DMS79 (cell line): ENCODE measurements at regions not wholly inside any gene's neighbourhood (a gene's known extent, or its start where the extent isn't known, plus 50 kb on each side); places are given as distances from the start of the nearest gene placed in this dataset.
"Not testable (repeated sequence)": the region's sequence is repeated elsewhere in the genome, so short reads cannot be mapped to it uniquely, and the experiment has no call there.

Experiments
- DNase-seq: peaks from one replicate; lab custom pipeline; 2025; lab: John Stamatoyannopoulos, UW

- no peak for DNase-seq
Measured at GRCh38 chr4:151519728-151520415, 110.9 kb downstream of the FHIP1A start.

DNA sequence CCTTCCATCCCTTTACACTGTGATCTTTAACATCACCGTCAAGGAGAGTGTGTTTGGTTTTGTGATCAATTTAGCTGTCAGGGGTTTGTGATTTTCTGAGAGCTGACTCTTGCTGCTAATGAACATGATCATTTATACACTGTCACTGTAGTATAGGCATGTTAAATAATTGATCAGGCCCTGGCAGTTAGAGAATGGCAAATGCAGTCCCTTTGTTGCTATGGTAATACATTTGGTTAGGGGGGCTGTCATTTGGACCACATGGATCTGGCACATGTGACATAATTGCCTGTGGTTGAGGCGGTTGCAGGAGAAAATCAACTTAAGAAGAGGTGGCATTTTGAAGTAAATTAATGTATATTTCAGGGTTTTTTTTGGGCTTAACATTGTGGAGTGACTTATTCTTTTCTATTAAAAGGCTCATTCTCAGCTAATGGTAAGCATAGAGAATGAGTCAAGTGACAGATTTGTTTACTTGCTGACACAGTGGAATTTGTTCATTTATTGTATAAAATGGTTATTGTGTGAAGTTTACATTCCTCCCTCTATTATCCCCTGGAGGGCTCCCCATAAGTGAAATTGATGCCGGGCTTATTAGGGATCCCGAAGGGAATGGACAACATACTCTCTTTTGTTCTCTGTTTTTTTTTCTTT, 114.0 kb downstream of the FHIP1A start:
- no peak for DNase-seq

DNA sequence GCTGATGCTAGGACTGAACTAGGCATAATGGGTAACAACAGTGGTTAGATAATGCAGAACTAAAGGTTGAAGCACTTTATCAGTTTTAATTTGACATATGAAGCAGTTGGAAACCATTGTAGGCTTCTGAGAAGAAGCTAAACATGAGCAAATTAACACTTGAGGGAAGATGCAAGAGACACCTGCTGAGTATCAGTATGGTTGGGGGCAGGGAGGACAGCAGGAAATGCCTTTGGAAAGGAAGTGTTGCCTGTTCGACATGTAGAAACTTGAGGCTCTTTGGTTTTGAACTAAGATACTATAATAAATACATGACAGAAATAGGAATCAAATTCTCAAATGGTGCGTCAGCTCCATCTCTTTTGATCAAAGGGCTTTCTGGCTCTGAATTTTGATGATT, 115.6 kb downstream of the FHIP1A start:
- DNase-seq: no peak

DNA sequence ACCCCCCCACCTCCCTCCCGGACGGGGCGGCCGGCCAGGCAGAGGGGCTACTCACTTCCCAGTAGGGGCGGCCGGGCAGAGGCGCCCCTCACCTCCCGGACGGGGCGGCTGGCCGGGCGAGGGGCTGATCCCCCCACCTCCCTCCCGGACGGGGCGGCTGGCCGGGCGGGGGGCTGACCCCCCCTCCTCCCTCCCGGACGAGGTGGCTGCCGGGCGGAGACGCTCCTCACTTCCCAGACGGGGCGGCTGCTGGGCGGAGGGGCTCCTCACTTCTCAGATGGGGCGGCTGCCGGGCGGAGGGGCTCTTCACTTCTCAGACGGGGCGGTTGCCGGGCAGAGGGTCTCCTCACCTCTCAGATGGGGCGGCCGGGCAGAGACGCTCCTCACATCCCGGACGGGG, 117.5 kb downstream of the FHIP1A start:
- not testable (repeated sequence) for DNase-seq

GRCh38 chr4:151527699-151528098, 118.7 kb downstream of the FHIP1A start:
- no peak for DNase-seq

DNA sequence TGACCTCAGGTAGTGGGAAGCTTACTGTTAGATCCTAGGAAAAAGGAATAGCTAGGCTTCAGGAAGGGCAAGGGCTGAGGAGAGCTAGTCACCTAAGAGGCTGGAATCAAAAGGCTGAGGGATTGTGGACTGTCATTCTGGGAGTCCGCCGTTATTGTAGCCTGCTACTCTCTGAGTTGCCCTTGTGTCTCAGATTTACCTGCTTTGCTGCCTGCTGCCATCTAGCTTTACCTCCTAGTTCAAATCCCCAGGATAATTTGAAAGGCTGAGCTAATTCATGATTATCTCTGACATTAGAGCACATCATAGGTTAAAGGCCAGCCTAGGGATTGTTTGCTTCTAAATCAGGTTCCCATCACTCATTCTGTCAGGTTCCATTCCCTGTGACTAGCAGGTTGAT, 120.2 kb downstream of the FHIP1A start:
- no peak for DNase-seq

- DNase-seq: no peak
Measured at GRCh38 chr4:151530230-151530629, 121.3 kb downstream of the FHIP1A start.

DNA sequence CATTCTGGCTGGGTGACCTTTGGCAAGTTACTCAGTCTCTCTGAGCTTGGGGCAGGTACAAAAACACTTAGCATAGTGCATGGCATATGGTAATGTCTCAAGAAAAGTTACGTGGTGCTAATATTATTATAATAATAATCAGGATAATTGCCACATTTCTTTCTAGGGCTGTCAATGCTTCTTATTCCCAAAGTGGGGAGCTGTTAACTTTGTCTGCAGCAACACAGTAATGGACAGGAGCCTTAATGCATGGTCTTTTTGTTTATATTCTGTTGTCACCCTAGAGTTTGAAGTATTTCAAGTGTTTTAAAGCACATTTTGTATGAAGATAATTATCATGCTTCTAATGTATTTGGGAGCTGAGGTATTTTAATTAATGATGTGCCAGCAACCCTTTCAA, 121.8 kb downstream of the FHIP1A start:
- no peak for DNase-seq

DNA sequence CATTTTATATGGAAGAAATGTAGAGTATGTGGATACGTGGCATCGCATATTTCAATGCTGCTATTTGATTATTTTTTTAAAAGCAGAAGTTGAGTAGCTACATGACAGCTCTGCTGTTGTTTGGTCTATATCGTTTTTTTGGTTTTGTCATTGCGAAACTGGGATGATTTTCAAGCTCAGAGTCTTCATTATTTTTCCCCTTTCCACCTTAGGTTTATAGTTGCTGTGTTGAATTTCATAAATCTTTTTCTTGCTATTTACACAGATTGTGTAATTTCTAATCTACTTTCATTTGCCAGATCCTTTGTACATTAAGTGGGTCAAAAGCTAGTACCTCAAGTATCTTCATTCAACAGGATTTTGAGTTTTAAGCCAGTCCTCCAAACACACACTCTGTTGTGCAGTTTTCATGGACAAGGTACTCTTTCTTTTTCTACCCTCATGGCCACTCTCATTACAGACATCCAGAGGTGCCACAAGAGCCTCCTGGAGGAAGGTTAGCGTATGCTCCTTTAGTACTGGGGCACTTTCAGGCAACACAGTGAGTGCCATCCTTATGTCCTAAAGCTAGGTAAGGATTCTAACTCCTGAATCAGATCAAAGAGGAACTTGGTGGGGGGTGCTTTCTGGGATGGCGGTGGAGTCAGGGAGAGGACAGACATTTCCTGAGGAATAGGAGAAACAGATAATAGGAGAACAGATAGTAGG, 123.2 kb downstream of the FHIP1A start:
- no peak for DNase-seq

DNA sequence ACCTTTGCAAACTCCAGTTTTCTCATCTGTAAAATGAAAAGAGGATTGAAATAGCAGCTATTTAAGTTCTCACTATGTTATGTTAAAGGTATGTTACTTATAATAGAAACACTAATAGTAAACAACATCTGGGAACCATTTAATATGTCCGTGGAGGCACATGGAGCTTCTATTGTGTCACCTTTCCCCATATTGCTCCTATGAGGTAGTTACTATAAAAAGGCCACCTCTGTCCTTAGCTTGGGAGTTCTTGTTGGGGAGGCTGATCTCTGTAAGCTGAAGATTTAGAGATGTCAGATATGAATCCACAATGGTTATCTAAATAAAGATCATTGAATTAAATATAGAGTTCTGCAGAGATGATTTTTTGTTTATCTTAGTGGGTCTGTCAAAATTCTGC, 125.2 kb downstream of the FHIP1A start:
- DNase-seq: no peak

- DNase-seq: no peak
Measured at GRCh38 chr4:151535366-151535765, 126.4 kb downstream of the FHIP1A start.

DNA sequence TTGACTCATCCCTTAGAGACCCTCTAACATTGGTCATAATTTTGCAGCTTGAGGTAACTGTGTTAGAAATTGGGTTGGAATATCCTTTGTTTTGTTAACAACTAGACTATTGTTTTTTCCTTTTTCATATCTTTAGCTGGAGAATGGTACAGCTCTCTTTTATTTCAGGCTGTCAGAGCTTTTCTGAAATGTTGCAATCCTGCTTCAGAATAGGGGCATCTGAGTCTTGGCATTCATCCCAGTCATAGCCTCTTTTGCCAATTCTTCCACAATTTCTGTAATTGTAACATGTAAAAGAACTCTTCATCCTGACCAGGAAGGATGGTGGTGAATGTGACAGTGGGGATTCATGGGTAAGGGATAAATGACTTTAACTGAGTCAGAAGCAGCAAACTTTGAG, 128.7 kb downstream of the FHIP1A start:
- no peak for DNase-seq

GRCh38 chr4:151538963-151539362, 130.0 kb downstream of the FHIP1A start:
- DNase-seq: no peak

GRCh38 chr4:151540728-151541388, 131.9 kb downstream of the FHIP1A start:
- peak; percentile 47 for DNase-seq

GRCh38 chr4:151541389-151542071, 132.6 kb downstream of the FHIP1A start:
- DNase-seq: peak; percentile 47

- no peak for DNase-seq
Measured at GRCh38 chr4:151548708-151549107, 139.7 kb downstream of the FHIP1A start.

DNA sequence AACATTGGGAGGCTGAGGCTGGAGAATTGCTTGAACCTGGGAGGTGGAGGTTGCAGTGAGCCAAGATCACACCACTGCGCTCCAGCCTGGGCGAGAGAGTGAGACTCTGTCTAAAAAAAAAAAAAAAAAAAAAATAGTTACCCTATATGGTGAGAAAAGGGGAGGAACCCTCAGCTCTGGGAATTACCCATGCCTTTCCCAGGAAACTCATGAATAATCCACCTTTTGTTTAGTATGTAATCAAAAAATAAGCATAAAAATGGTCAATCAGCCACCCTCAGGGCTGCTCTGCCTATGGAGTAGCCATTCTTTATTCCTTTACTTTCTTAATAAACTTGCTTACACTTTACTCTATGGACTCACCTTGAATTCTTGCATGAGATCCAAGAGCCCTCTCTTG, 140.4 kb downstream of the FHIP1A start:
- not testable (repeated sequence) for DNase-seq

DNA sequence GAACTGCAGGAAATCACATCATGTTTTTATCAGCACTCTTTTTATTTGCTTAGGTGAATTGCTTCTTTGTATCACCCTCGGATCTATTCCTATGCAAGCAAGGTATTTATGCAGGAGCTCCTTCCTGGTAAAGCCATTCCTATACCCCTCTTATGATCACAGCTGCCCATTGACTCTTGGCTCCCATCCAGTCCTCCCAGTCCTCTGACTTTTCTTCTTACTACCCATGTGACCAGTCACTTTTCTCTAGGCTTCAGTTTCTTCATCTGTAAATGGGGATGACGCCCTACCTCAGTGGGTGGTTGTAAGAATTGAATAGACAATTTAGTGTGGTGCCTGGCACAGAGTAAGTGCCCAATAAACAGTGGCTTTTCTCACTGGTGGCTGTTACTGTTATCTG, 144.9 kb downstream of the FHIP1A start:
- DNase-seq: no peak

DNA sequence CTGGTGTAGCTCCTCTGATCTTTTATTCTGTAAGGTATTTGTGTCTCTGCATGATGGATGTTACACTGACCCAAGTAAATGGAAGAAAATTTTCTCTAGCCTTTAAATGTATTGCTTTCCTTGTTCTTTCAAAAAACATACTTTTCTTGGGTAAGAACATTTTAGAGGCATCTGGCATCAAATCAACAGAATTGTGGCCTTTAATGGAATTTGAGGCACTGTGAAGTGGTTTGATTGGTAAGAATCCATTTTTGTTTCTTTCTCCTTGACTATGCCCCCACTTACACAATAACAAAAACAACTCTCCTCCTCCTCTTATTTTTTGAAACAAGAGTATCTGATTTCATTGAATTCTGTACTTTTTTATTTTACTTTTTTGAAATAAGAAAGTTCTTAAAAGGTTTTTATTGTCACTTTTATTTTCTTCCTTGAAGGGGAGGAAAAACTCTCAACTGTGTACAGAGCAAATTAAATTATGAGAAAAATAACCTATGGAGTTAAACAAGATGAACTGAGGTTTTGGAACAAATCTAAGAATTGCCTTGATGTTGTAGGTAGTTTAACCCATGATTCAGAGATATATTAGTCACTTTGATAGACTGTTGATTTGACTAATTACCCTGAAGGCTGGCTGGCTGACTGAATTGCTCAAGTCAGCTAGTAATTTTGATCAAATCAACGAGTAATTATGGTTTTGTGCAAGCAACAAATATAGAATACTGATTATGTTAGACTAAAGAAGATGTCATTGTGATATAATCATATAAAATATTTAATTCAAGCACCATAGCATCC, 146.4 kb downstream of the FHIP1A start:
- DNase-seq: no peak

DNA sequence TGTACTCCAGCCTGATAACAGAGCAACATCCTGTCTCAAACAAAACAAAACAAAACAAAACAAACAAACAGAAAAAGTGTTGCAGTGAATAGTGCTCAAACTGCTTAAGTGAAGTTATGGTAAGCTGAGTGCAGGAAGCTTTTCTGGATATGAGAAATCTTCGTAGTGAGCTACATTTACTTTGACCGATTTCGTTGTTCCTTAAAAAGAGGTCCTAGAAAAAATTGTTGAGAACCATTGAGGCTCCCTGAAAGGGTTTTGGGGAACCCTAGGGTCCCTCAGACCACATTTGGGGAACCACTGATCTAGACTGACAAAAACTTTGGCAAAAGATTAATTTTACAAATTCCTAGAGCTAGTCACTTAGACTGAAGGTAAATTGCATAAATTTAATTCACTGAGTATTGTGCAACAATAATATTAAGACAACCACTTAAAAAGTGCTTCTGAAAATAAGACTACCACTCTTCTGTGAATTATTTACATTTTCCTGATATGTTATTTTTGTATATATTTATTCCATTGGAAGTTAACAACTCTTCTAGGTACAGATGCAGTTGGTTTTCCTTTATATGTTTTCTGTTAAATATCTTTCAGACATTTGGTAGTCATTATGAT, 149.6 kb downstream of the FHIP1A start:
- no peak for DNase-seq

DNA sequence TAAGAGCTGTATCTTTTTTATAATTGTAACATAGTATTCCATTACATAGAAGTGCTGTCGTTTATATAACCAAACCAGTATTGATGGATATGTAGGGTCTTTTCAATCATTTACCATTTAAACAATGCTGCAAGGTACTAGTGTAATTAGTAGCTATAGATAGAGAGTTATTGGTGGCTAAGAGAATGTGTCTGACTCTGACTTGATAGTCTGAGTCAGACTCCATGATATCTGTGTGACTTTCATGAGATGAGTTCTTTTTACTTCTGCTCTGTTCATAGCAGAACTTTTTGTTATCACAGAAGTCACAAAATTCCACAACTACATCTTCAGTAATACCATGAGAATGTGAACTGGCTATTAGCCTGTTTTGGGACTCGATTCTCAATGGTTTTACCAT, 150.6 kb downstream of the FHIP1A start:
- no peak for DNase-seq
